H9 (cell line): ENCODE measurements at regions not wholly inside any gene's neighbourhood (a gene's known extent, or its start where the extent isn't known, plus 50 kb on each side); places are given as distances from the start of the nearest gene placed in this dataset.

Experiments
- DNase-seq: peaks from one replicate; pipeline ENCODE4 v3.0.0-alpha.2; 2017
- H2AFZ ChIP-seq: one replicate; pipeline ENCODE4 v1.6.1; 2013; ENCODE audit warnings: mild to moderate bottlenecking, low read length, control low read depth, moderate library complexity
- H2AK5ac ChIP-seq: 2 replicates; pipeline ENCODE4 v1.6.1; 2013; ENCODE audit warnings: low read length, control low read depth, mixed read lengths; ENCODE audit not compliant: insufficient read length
- H2BK120ac ChIP-seq: one replicate; pipeline ENCODE4 v1.6.1; 2013; ENCODE audit warnings: low read depth, mild to moderate bottlenecking, low read length, control low read depth, inconsistent platforms; ENCODE audit not compliant: poor library complexity, severe bottlenecking
- H2BK12ac ChIP-seq: 2 replicates; pipeline ENCODE4 v1.6.1; 2013; ENCODE audit warnings: low read length, control low read depth, mixed read lengths, low read depth; ENCODE audit not compliant: insufficient read length
- H2BK15ac ChIP-seq: 2 replicates; pipeline ENCODE4 v1.6.1; 2013; ENCODE audit warnings: low read depth, low read length, control low read depth
- H2BK20ac ChIP-seq: one replicate; pipeline ENCODE4 v1.6.1; 2013; ENCODE audit warnings: low read depth, mild to moderate bottlenecking, low read length, control low read depth, inconsistent platforms; ENCODE audit not compliant: poor library complexity, severe bottlenecking
- H2BK5ac ChIP-seq: 2 replicates; pipeline ENCODE4 v1.6.1; 2013; ENCODE audit warnings: low read length, control low read depth, mixed read lengths; ENCODE audit not compliant: insufficient read length
- H3K14ac ChIP-seq: 2 replicates; pipeline ENCODE4 v1.6.1; 2013; ENCODE audit warnings: low read length, control low read depth; ENCODE audit not compliant: insufficient read depth
- H3K18ac ChIP-seq: 2 replicates; pipeline ENCODE4 v1.6.1; 2013; ENCODE audit warnings: low read depth, mild to moderate bottlenecking, mixed read lengths, low read length, control low read depth; ENCODE audit not compliant: insufficient read length
- H3K23ac ChIP-seq: 2 replicates; pipeline ENCODE4 v1.6.1; 2013; ENCODE audit warnings: low read length, control low read depth, mixed read lengths, low read depth; ENCODE audit not compliant: insufficient read length
- H3K23me2 ChIP-seq: 2 replicates; pipeline ENCODE4 v1.6.1; 2013; ENCODE audit warnings: low read depth, mild to moderate bottlenecking, mixed read lengths, low read length, control low read depth; ENCODE audit not compliant: insufficient read length, poor library complexity, severe bottlenecking
- H3K27ac ChIP-seq: 2 replicates; pipeline ENCODE4 v1.5.1; 2013; ENCODE audit warnings: low read length, control low read depth, mixed read lengths, low read depth; ENCODE audit not compliant: insufficient read length
- H3K27me3 ChIP-seq: 2 replicates; pipeline ENCODE4 v1.6.1; 2013; ENCODE audit warnings: low read length, control low read depth, inconsistent platforms; ENCODE audit not compliant: insufficient read depth
- H3K4ac ChIP-seq: 2 replicates; pipeline ENCODE4 v1.6.1; 2013; ENCODE audit warnings: low read depth, mild to moderate bottlenecking, control low read depth, inconsistent platforms, low read length, moderate library complexity
- H3K4me1 ChIP-seq: 2 replicates; pipeline ENCODE4 v1.6.1; 2013; ENCODE audit warnings: low read length, control low read depth, inconsistent platforms; ENCODE audit not compliant: insufficient read depth
- H3K4me2 ChIP-seq: 2 replicates; pipeline ENCODE4 v1.6.1; 2013; ENCODE audit warnings: low read length, control low read depth, mixed read lengths; ENCODE audit not compliant: insufficient read length, insufficient read depth
- H3K56ac ChIP-seq: 2 replicates; pipeline ENCODE4 v1.6.1; 2013; ENCODE audit warnings: low read depth, mild to moderate bottlenecking, mixed read lengths, low read length, control low read depth; ENCODE audit not compliant: insufficient read length
- H3K79me1 ChIP-seq: 2 replicates; pipeline ENCODE4 v1.6.1; 2013; ENCODE audit warnings: low read depth, mild to moderate bottlenecking, moderate library complexity, low read length, control low read depth, inconsistent platforms; ENCODE audit not compliant: insufficient read depth, poor library complexity, severe bottlenecking
- H3K79me2 ChIP-seq: 2 replicates; pipeline ENCODE4 v1.6.1; 2013; ENCODE audit warnings: low read length, control low read depth, inconsistent platforms; ENCODE audit not compliant: insufficient read depth
- H3K9ac ChIP-seq: 2 replicates; pipeline ENCODE4 v1.6.1; 2013; ENCODE audit warnings: low read length, control low read depth, mixed read lengths; ENCODE audit not compliant: insufficient read length; ENCODE audit errors: extremely low read depth
- H3K9me3 ChIP-seq: one replicate; pipeline ENCODE4 v1.6.1; 2013; ENCODE audit warnings: low read depth, low read length, inconsistent platforms; ENCODE audit not compliant: control insufficient read depth
- H3T11ph ChIP-seq: one replicate; pipeline ENCODE4 v1.6.1; 2013; ENCODE audit warnings: mild to moderate bottlenecking, low read length, control low read depth, inconsistent platforms
- H4K20me1 ChIP-seq: one replicate; pipeline ENCODE4 v1.6.1; 2013; ENCODE audit not compliant: control insufficient read depth, insufficient read length, insufficient read depth
- H4K5ac ChIP-seq: 2 replicates; pipeline ENCODE4 v1.6.1; 2013; ENCODE audit warnings: low read depth, mild to moderate bottlenecking, mixed read lengths, low read length, control low read depth; ENCODE audit not compliant: insufficient read length
- H4K8ac ChIP-seq: replicated peaks from 2 replicates; pipeline ENCODE4 v1.6.1; 2013; ENCODE audit warnings: low read length, control low read depth, mixed read lengths, low read depth; ENCODE audit not compliant: insufficient read length
- H4K91ac ChIP-seq: 2 replicates; pipeline ENCODE4 v1.6.1; 2013; ENCODE audit warnings: low read depth, mild to moderate bottlenecking, moderate library complexity, mixed read lengths, low read length, control low read depth; ENCODE audit not compliant: insufficient read length
- H3K27ac Mint-ChIP-seq, 3 experiments: 2 replicates in 2 of 3; 3 replicates in 1 of 3; pipeline ENCODE4 v1.8.0; 2020 to 2021; ENCODE audit warnings: mixed read lengths in 3 of 3, mild to moderate bottlenecking in 1 of 3, moderate library complexity in 1 of 3
- H3K27me3 Mint-ChIP-seq: 2 replicates; pipeline ENCODE4 v1.8.0; 2021; ENCODE audit warnings: low read depth, mild to moderate bottlenecking, moderate library complexity, mixed read lengths
- H3K36me3 Mint-ChIP-seq, 3 experiments: 2 replicates in 2 of 3; 3 replicates in 1 of 3; pipeline ENCODE4 v1.8.0; 2020 to 2021; ENCODE audit warnings: low read depth in 3 of 3, mixed read lengths in 3 of 3; ENCODE audit not compliant: insufficient read depth in 1 of 3
- H3K4me1 Mint-ChIP-seq, 2 experiments: 2 replicates each; pipeline ENCODE4 v1.8.0; 2020; ENCODE audit warnings: mixed read lengths in 2 of 2
- H3K4me3 Mint-ChIP-seq, 2 experiments: 2 replicates in 1 of 2; 3 replicates in 1 of 2; pipeline ENCODE4 v1.8.0; 2020 to 2021; ENCODE audit warnings: mild to moderate bottlenecking in 2 of 2, mixed read lengths in 2 of 2, moderate library complexity in 1 of 2
- H3K9me3 Mint-ChIP-seq, 2 experiments: 2 replicates in 1 of 2; 3 replicates in 1 of 2; pipeline ENCODE4 v1.8.0; 2020; ENCODE audit warnings: mild to moderate bottlenecking in 2 of 2, mixed read lengths in 2 of 2, moderate library complexity in 1 of 2
- CTCF ChIP-seq: fragments of 200-600 bp; sonication (generic); conservative IDR thresholded peaks from 3 replicates; pipeline ENCODE4 v1.8.0; 2021; ENCODE audit warnings: antibody characterized with exemption, mild to moderate bottlenecking
- WGBS: extraction: QIAGEN DNeasy Blood & Tissue Kit; methylation state at CpG from one replicate; pipeline ENCODE4 v1.1.7; 2013; ENCODE audit warnings: missing lambda C conversion rate, low lambda C conversion rate, mixed read lengths; ENCODE audit not compliant: insufficient read length; ENCODE audit errors: extremely low coverage; 5-methylcytosine and 5-hydroxymethylcytosine counted together

DNA sequence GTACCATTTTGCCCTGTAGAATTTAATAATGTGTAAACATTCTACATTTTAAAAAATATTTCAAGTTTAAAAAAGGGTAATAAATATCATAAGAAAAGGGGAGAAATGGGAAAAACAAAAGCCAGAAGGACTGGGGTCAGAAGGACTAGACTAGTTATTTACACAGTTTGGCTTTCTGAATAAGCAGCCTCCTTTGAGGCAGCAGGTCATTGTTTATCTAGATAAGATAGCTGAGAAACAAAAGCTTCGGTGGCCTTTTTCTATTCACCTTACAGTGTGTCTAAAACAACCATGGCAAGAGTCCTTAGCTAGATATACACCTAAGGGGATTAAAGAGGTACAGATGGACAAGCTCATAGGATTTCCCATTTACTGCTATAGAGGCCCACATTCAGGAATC lies 396.5 kb upstream of the PMFBP1 start:
- no peak for DNase-seq
- no CpG with 5 or more reads among the region's 1 CpG for WGBS
- no peaks in the 10 kb centered on the region for H3K27me3 ChIP-seq

More for the DNA sequence above, 396.5 kb upstream of the PMFBP1 start:
- Histone ChIP-seq H3T11ph (no peak overlapping the region), H2BK5ac (no peak overlapping the region), H3K27ac (no peak overlapping the region), H3K9me3 (no peaks in the 10 kb centered on the region), H2AFZ (no peak overlapping the region), H2BK120ac (no peak overlapping the region), H3K4ac (no peak overlapping the region), H4K8ac (no peak overlapping the region), H4K20me1 (no peaks in the 10 kb centered on the region), H3K79me1 (no peaks in the 10 kb centered on the region), H3K4me1 (peaks cover 4% of the 10 kb centered on the region; the same call in 1 of the 2 replicates), H3K18ac (no peak overlapping the region), H3K56ac (no peak overlapping the region), H2BK15ac (no peak overlapping the region), H3K4me2 (no peak overlapping the region), H2AK5ac (no peak overlapping the region), H4K5ac (no peak overlapping the region), H2BK12ac (no peak overlapping the region), H3K9ac (no peak overlapping the region), H3K79me2 (no peaks in the 10 kb centered on the region), H3K23ac (no peak overlapping the region), H4K91ac (no peak overlapping the region), H2BK20ac (no peak overlapping the region), H3K23me2 (no peaks in the 10 kb centered on the region), H3K14ac (no peak overlapping the region)
- no peak overlapping the region for H3K4me3 Mint-ChIP-seq
- peaks cover 10 to 12% of the 10 kb centered on the region in 2 experiments for H3K4me1 Mint-ChIP-seq
- no peak overlapping the region for H3K27ac Mint-ChIP-seq
- no peaks in the 10 kb centered on the region for H3K27me3 Mint-ChIP-seq
- no peaks in the 10 kb centered on the region; a peak in 1 of 5 replicates for H3K9me3 Mint-ChIP-seq
- peaks cover 0 to 4% (median 0%) of the 10 kb centered on the region in 3 experiments; a peak in 1 of 7 replicates for H3K36me3 Mint-ChIP-seq
- TF ChIP-seq CTCF = no peak
